ENCODE measurements at regions not wholly inside any gene's neighbourhood (a gene's known extent, or its start where the extent isn't known, plus 50 kb on each side); places are given as distances from the start of the nearest gene placed in this dataset.

- TF ChIP-seq POLR2A (IDR thresholded peaks at IDR 0.05; ENCODE audit: low read length) (no peak), GATA1 (IDR thresholded peaks at IDR 0.05; ENCODE audit: low read depth, low read length) (no peak)
Measured at GRCh38 chr3:83849106-83849730, 1109.6 kb upstream of the CADM2 start.
